Heart left ventricle (tissue), 16 donors: ENCODE measurements at regions not wholly inside any gene's neighbourhood (a gene's known extent, or its start where the extent isn't known, plus 50 kb on each side); places are given as distances from the start of the nearest gene placed in this dataset.

Experiments used
- ATAC-seq, 4 donors: fragments of 200-7000 bp; cut with Tn5 transposase; one replicate each; pipeline ENCODE4 v1.9.1; 2020 to 2022; ENCODE audit warnings: moderate library complexity in 4 of 4, mild to moderate bottlenecking in 3 of 4, moderate number of reproducible peaks in 1 of 4
- DNase-seq, 5 donors: peaks; one replicate each; pipeline ENCODE4 v3.0.0-alpha.2; 2020
- H3K27ac ChIP-seq, 12 donors: fragments of 200-600 bp; sonication (generic) in 4 of 12; one replicate each; pipeline versions ENCODE4 v1.5.0 to v1.8.0; 2016 to 2022; ENCODE audit warnings: mild to moderate bottlenecking in 2 of 12
- H3K27me3 ChIP-seq, 9 donors: fragments of 200-600 bp; sonication (generic) in 2 of 9; one replicate each; pipeline versions ENCODE4 v1.5.1 to v1.8.0; 2016 to 2022; ENCODE audit warnings: mild to moderate bottlenecking in 3 of 9
- H3K36me3 ChIP-seq, 9 donors: fragments of 200-600 bp; sonication (generic) in 2 of 9; one replicate each; pipeline versions ENCODE4 v1.5.0 to v1.8.0; 2018 to 2022; ENCODE audit warnings: mild to moderate bottlenecking in 2 of 9
- H3K4me1 ChIP-seq, 12 donors: fragments of 200-600 bp; sonication (generic) in 4 of 12; one replicate each; pipeline versions ENCODE4 v1.5.0 to v1.8.0; 2016 to 2022; ENCODE audit warnings: mild to moderate bottlenecking in 3 of 12
- H3K4me3 ChIP-seq, 12 donors: fragments of 200-600 bp; sonication (generic) in 4 of 12; one replicate each; pipeline versions ENCODE4 v1.5.0 to v1.8.0; 2017 to 2022; ENCODE audit warnings: mild to moderate bottlenecking in 9 of 12, moderate library complexity in 4 of 12
- H3K9me3 ChIP-seq, 12 donors: fragments of 200-600 bp; sonication (generic) in 4 of 12; one replicate each; pipeline versions ENCODE4 v1.5.0 to v1.8.0; 2016 to 2022; ENCODE audit warnings: mild to moderate bottlenecking in 1 of 12
- CTCF ChIP-seq, 12 donors: fragments of 200-600 bp; sonication (generic) in 4 of 12; IDR thresholded peaks; one replicate each; pipeline versions ENCODE4 v1.5.0 to v1.8.0; 2018 to 2022; ENCODE audit warnings: antibody characterized with exemption in 12 of 12, mild to moderate bottlenecking in 5 of 12
- POLR2A ChIP-seq, 2 donors: fragments of 450-650 bp; IDR thresholded peaks; one replicate each; pipeline ENCODE4 v1.6.1; 2017; ENCODE audit warnings: antibody characterized with exemption in 2 of 2, mild to moderate bottlenecking in 2 of 2, moderate library complexity in 2 of 2
- WGBS, 4 donors: extraction: QIAGEN DNeasy Blood & Tissue Kit in 2 of 4; methylation state at CpG; one replicate each; pipeline versions ENCODE4 v1.1.5 to v1.1.7; 2013 to 2018; 5-methylcytosine and 5-hydroxymethylcytosine counted together
- intact Hi-C, 10 donors: fragments of 100-400 bp; cut with DNase I; formaldehyde crosslinking; loops; one replicate each; pipeline versions ENCODE4 v1.11.1 to v1.14.2; 2022
- donor health status: ischemic (EF 13 %, LVEDD 7.1; RV severe dilation, severe dysfunction).
- donor health status: healthy with polysubstance abuse.
- donor health status: DM: no; HTN: yes; CAD: no.
- donor health status: DM: no; HTN: no; CAD: no.
- donor health status: ischemic (EF 25% LVEDD 6.9; RV normal size, moderate dysfunction).
- donor health status: ischemic (EF 25% LVEDD 5.7; RV mildly dilated, moderate dysfunction).
- donor health status: healthy.
- donor health status: DM: yes; HTN: yes; CAD: no.
- donor health status: ischemic (EF 35%, LVEDD 5.7; RV mildly dilated, moderate dysfunction).
- donor health status: nonischemic (EF 11% LVEDD 7.7; RV severe dilation, severe dysfunction).
- donor health status: DM: yes; HTN: yes; CAD: no.
- donor health status: PGD.
- donor health status: ischemic (EF 29% LVEDD 5.4; RV normal size, mild dysfunction).
- donor health status: nonischemic (EF 23%, LVEDD 6.1; RV moderate dilation, normal function).

- Histone ChIP-seq H3K4me3 (no peak overlapping the region), H3K27me3 (peaks cover 0 to under 1% (median 0%) of the 10 kb centered on the region in 9 donors), H3K9me3 (no peaks in the 10 kb centered on the region), H3K36me3 (no peaks in the 10 kb centered on the region), H3K4me1 (peaks cover 0 to 11% (median 0%) of the 10 kb centered on the region in 12 donors), H3K27ac (peak overlapping the region in 1 of 12 donors; percentile 8)
- no peak for DNase-seq
- peak in 2 of 4 donors; percentile 66 to 67 for ATAC-seq
- 71 to 76% (median 73%) methylated on average over 6 of the region's 6 CpGs for WGBS, 4 donors
- intact Hi-C loops: loop anchor here in 3 of 10 donors (10.0 kb wide), 4 partner anchors 288 to 912 kb away; partner anchors contain the start of gene BCL6 (in 1 of the 3)
- TF ChIP-seq CTCF (IDR thresholded peaks at IDR 0.05): no peak
- TF ChIP-seq POLR2A (IDR thresholded peaks at IDR 0.05): no peak
Observed at GRCh38 chr3:188042466-188042865, 111.5 kb upstream of the LPP start.

GRCh38 chr3:188043891-188044290 lies 110.1 kb upstream of the LPP start:
- Histone ChIP-seq H3K27me3 (peaks cover 0 to 3% (median 0%) of the 10 kb centered on the region in 9 donors), H3K36me3 (no peaks in the 10 kb centered on the region), H3K9me3 (no peaks in the 10 kb centered on the region), H3K27ac (no peak overlapping the region), H3K4me3 (no peak overlapping the region), H3K4me1 (peaks cover 0 to 7% (median 0%) of the 10 kb centered on the region in 12 donors)
- ATAC-seq (no peak), DNase-seq (no peak)
- intact Hi-C loops: loop anchor here in 3 of 10 donors (10.0 kb wide), 4 partner anchors 289 to 911 kb away; partner anchors contain the start of gene BCL6 (in 1 of the 3)
- WGBS, 4 donors: 55 to 66% (median 64%) methylated on average over 2 of the region's 2 CpGs
- TF ChIP-seq CTCF (IDR thresholded peaks at IDR 0.05): no peak
- no peak for TF ChIP-seq POLR2A (IDR thresholded peaks at IDR 0.05)

- TF ChIP-seq POLR2A (IDR thresholded peaks at IDR 0.05) (no peak), CTCF (IDR thresholded peaks at IDR 0.05) (no peak)
- ATAC-seq: no peak
- intact Hi-C loops: loop anchor here in 3 of 10 donors (10.0 kb wide), 4 partner anchors 292 to 908 kb away; partner anchors contain the start of gene BCL6 (in 1 of the 3)
- Histone ChIP-seq H3K27ac (no peak overlapping the region), H3K4me3 (no peak overlapping the region), H3K4me1 (peaks cover 0 to 14% (median under 1%) of the 10 kb centered on the region in 12 donors), H3K27me3 (peaks cover 0 to 3% (median 0%) of the 10 kb centered on the region in 9 donors), H3K36me3 (no peaks in the 10 kb centered on the region), H3K9me3 (no peaks in the 10 kb centered on the region)
- no peak for DNase-seq
- WGBS, 4 donors: 91 to 99% (median 94%) methylated on average over 2 of the region's 2 CpGs
Observed at GRCh38 chr3:188046561-188047211, 107.3 kb upstream of the LPP start.

GRCh38 chr3:188047536-188047935 lies 106.4 kb upstream of the LPP start:
- intact Hi-C loops: loop anchor here in 3 of 10 donors (10.0 kb wide), 4 partner anchors 293 to 907 kb away; partner anchors contain the start of gene BCL6 (in 1 of the 3)

More at GRCh38 chr3:188047536-188047935, 106.4 kb upstream of the LPP start:
- Histone ChIP-seq H3K4me1 (peaks cover 0 to 17% (median 7%) of the 10 kb centered on the region in 12 donors), H3K36me3 (no peaks in the 10 kb centered on the region), H3K27ac (no peak overlapping the region), H3K4me3 (no peak overlapping the region), H3K9me3 (no peaks in the 10 kb centered on the region), H3K27me3 (peaks cover 0 to 3% (median 0%) of the 10 kb centered on the region in 9 donors)
- WGBS, 4 donors: 71 to 93% (median 87%) methylated on average over 1 of the region's 1 CpG
- DNase-seq: no peak
- no peak for ATAC-seq
- TF ChIP-seq POLR2A (IDR thresholded peaks at IDR 0.05) (no peak), CTCF (IDR thresholded peaks at IDR 0.05) (no peak)
